H9 (cell line): ENCODE measurements at regions not wholly inside any gene's neighbourhood (a gene's known extent, or its start where the extent isn't known, plus 50 kb on each side); places are given as distances from the start of the nearest gene placed in this dataset.

Source experiments
- DNase-seq: peaks from one replicate; pipeline ENCODE4 v3.0.0-alpha.2; 2017
- H2AFZ ChIP-seq: one replicate; pipeline ENCODE4 v1.6.1; 2013; ENCODE audit warnings: mild to moderate bottlenecking, low read length, control low read depth, moderate library complexity
- H2AK5ac ChIP-seq: 2 replicates; pipeline ENCODE4 v1.6.1; 2013; ENCODE audit warnings: low read length, control low read depth, mixed read lengths; ENCODE audit not compliant: insufficient read length
- H2BK120ac ChIP-seq: one replicate; pipeline ENCODE4 v1.6.1; 2013; ENCODE audit warnings: low read depth, mild to moderate bottlenecking, low read length, control low read depth, inconsistent platforms; ENCODE audit not compliant: poor library complexity, severe bottlenecking
- H2BK12ac ChIP-seq: 2 replicates; pipeline ENCODE4 v1.6.1; 2013; ENCODE audit warnings: low read length, control low read depth, mixed read lengths, low read depth; ENCODE audit not compliant: insufficient read length
- H2BK15ac ChIP-seq: 2 replicates; pipeline ENCODE4 v1.6.1; 2013; ENCODE audit warnings: low read depth, low read length, control low read depth
- H2BK20ac ChIP-seq: one replicate; pipeline ENCODE4 v1.6.1; 2013; ENCODE audit warnings: low read depth, mild to moderate bottlenecking, low read length, control low read depth, inconsistent platforms; ENCODE audit not compliant: poor library complexity, severe bottlenecking
- H2BK5ac ChIP-seq: 2 replicates; pipeline ENCODE4 v1.6.1; 2013; ENCODE audit warnings: low read length, control low read depth, mixed read lengths; ENCODE audit not compliant: insufficient read length
- H3K14ac ChIP-seq: 2 replicates; pipeline ENCODE4 v1.6.1; 2013; ENCODE audit warnings: low read length, control low read depth; ENCODE audit not compliant: insufficient read depth
- H3K18ac ChIP-seq: 2 replicates; pipeline ENCODE4 v1.6.1; 2013; ENCODE audit warnings: low read depth, mild to moderate bottlenecking, mixed read lengths, low read length, control low read depth; ENCODE audit not compliant: insufficient read length
- H3K23ac ChIP-seq: 2 replicates; pipeline ENCODE4 v1.6.1; 2013; ENCODE audit warnings: low read length, control low read depth, mixed read lengths, low read depth; ENCODE audit not compliant: insufficient read length
- H3K23me2 ChIP-seq: 2 replicates; pipeline ENCODE4 v1.6.1; 2013; ENCODE audit warnings: low read depth, mild to moderate bottlenecking, mixed read lengths, low read length, control low read depth; ENCODE audit not compliant: insufficient read length, poor library complexity, severe bottlenecking
- H3K27ac ChIP-seq: 2 replicates; pipeline ENCODE4 v1.5.1; 2013; ENCODE audit warnings: low read length, control low read depth, mixed read lengths, low read depth; ENCODE audit not compliant: insufficient read length
- H3K27me3 ChIP-seq: 2 replicates; pipeline ENCODE4 v1.6.1; 2013; ENCODE audit warnings: low read length, control low read depth, inconsistent platforms; ENCODE audit not compliant: insufficient read depth
- H3K4ac ChIP-seq: 2 replicates; pipeline ENCODE4 v1.6.1; 2013; ENCODE audit warnings: low read depth, mild to moderate bottlenecking, control low read depth, inconsistent platforms, low read length, moderate library complexity
- H3K4me1 ChIP-seq: 2 replicates; pipeline ENCODE4 v1.6.1; 2013; ENCODE audit warnings: low read length, control low read depth, inconsistent platforms; ENCODE audit not compliant: insufficient read depth
- H3K4me2 ChIP-seq: 2 replicates; pipeline ENCODE4 v1.6.1; 2013; ENCODE audit warnings: low read length, control low read depth, mixed read lengths; ENCODE audit not compliant: insufficient read length, insufficient read depth
- H3K56ac ChIP-seq: 2 replicates; pipeline ENCODE4 v1.6.1; 2013; ENCODE audit warnings: low read depth, mild to moderate bottlenecking, mixed read lengths, low read length, control low read depth; ENCODE audit not compliant: insufficient read length
- H3K79me1 ChIP-seq: 2 replicates; pipeline ENCODE4 v1.6.1; 2013; ENCODE audit warnings: low read depth, mild to moderate bottlenecking, moderate library complexity, low read length, control low read depth, inconsistent platforms; ENCODE audit not compliant: insufficient read depth, poor library complexity, severe bottlenecking
- H3K79me2 ChIP-seq: 2 replicates; pipeline ENCODE4 v1.6.1; 2013; ENCODE audit warnings: low read length, control low read depth, inconsistent platforms; ENCODE audit not compliant: insufficient read depth
- H3K9ac ChIP-seq: 2 replicates; pipeline ENCODE4 v1.6.1; 2013; ENCODE audit warnings: low read length, control low read depth, mixed read lengths; ENCODE audit not compliant: insufficient read length; ENCODE audit errors: extremely low read depth
- H3K9me3 ChIP-seq: one replicate; pipeline ENCODE4 v1.6.1; 2013; ENCODE audit warnings: low read depth, low read length, inconsistent platforms; ENCODE audit not compliant: control insufficient read depth
- H3T11ph ChIP-seq: one replicate; pipeline ENCODE4 v1.6.1; 2013; ENCODE audit warnings: mild to moderate bottlenecking, low read length, control low read depth, inconsistent platforms
- H4K20me1 ChIP-seq: one replicate; pipeline ENCODE4 v1.6.1; 2013; ENCODE audit not compliant: control insufficient read depth, insufficient read length, insufficient read depth
- H4K5ac ChIP-seq: 2 replicates; pipeline ENCODE4 v1.6.1; 2013; ENCODE audit warnings: low read depth, mild to moderate bottlenecking, mixed read lengths, low read length, control low read depth; ENCODE audit not compliant: insufficient read length
- H4K8ac ChIP-seq: replicated peaks from 2 replicates; pipeline ENCODE4 v1.6.1; 2013; ENCODE audit warnings: low read length, control low read depth, mixed read lengths, low read depth; ENCODE audit not compliant: insufficient read length
- H4K91ac ChIP-seq: 2 replicates; pipeline ENCODE4 v1.6.1; 2013; ENCODE audit warnings: low read depth, mild to moderate bottlenecking, moderate library complexity, mixed read lengths, low read length, control low read depth; ENCODE audit not compliant: insufficient read length
- H3K27ac Mint-ChIP-seq, 3 experiments: 2 replicates in 2 of 3; 3 replicates in 1 of 3; pipeline ENCODE4 v1.8.0; 2020 to 2021; ENCODE audit warnings: mixed read lengths in 3 of 3, mild to moderate bottlenecking in 1 of 3, moderate library complexity in 1 of 3
- H3K27me3 Mint-ChIP-seq: 2 replicates; pipeline ENCODE4 v1.8.0; 2021; ENCODE audit warnings: low read depth, mild to moderate bottlenecking, moderate library complexity, mixed read lengths
- H3K36me3 Mint-ChIP-seq, 3 experiments: 2 replicates in 2 of 3; 3 replicates in 1 of 3; pipeline ENCODE4 v1.8.0; 2020 to 2021; ENCODE audit warnings: low read depth in 3 of 3, mixed read lengths in 3 of 3; ENCODE audit not compliant: insufficient read depth in 1 of 3
- H3K4me1 Mint-ChIP-seq, 2 experiments: 2 replicates each; pipeline ENCODE4 v1.8.0; 2020; ENCODE audit warnings: mixed read lengths in 2 of 2
- H3K4me3 Mint-ChIP-seq, 2 experiments: 2 replicates in 1 of 2; 3 replicates in 1 of 2; pipeline ENCODE4 v1.8.0; 2020 to 2021; ENCODE audit warnings: mild to moderate bottlenecking in 2 of 2, mixed read lengths in 2 of 2, moderate library complexity in 1 of 2
- H3K9me3 Mint-ChIP-seq, 2 experiments: 2 replicates in 1 of 2; 3 replicates in 1 of 2; pipeline ENCODE4 v1.8.0; 2020; ENCODE audit warnings: mild to moderate bottlenecking in 2 of 2, mixed read lengths in 2 of 2, moderate library complexity in 1 of 2
- CTCF ChIP-seq: fragments of 200-600 bp; sonication (generic); conservative IDR thresholded peaks from 3 replicates; pipeline ENCODE4 v1.8.0; 2021; ENCODE audit warnings: antibody characterized with exemption, mild to moderate bottlenecking
- whole genome bisulfite sequencing: extraction: QIAGEN DNeasy Blood & Tissue Kit; methylation state at CpG from one replicate; pipeline ENCODE4 v1.1.7; 2013; ENCODE audit warnings: missing lambda C conversion rate, low lambda C conversion rate, mixed read lengths; ENCODE audit not compliant: insufficient read length; ENCODE audit errors: extremely low coverage; 5-methylcytosine and 5-hydroxymethylcytosine counted together

GRCh38 chr2:120857931-120858330 lies 122.3 kb downstream of the GLI2 start:
- H3K79me2 ChIP-seq = no peaks in the 10 kb centered on the region; the same call in 1 of the 2 replicates
- no peak overlapping the region for H3K9ac ChIP-seq
- H3T11ph ChIP-seq = no peak overlapping the region
- no peak overlapping the region for H3K23ac ChIP-seq
- H2BK20ac ChIP-seq = no peak overlapping the region
- H3K4ac ChIP-seq = no peak overlapping the region
- H3K27ac ChIP-seq = no peak overlapping the region
- TF ChIP-seq CTCF = no peak
- H3K4me2 ChIP-seq = no peak overlapping the region
- Mint-ChIP-seq H3K4me1 (peaks cover 61 to 70% of the 10 kb centered on the region in 2 experiments), H3K27me3 (no peaks in the 10 kb centered on the region), H3K27ac (peak overlapping the region; percentile 88 to 90 (median 89); a peak in 6 of 7 replicates), H3K4me3 (no peak overlapping the region), H3K36me3 (peaks cover 0 to 3% (median 0%) of the 10 kb centered on the region in 3 experiments; a peak in 1 of 7 replicates), H3K9me3 (no peaks in the 10 kb centered on the region)
- H3K18ac ChIP-seq = no peak overlapping the region
- no peaks in the 10 kb centered on the region for H3K27me3 ChIP-seq
- H2BK5ac ChIP-seq = no peak overlapping the region
- H4K5ac ChIP-seq = no peak overlapping the region
- no peak overlapping the region for H2AK5ac ChIP-seq
- no peak overlapping the region for H4K91ac ChIP-seq
- H3K23me2 ChIP-seq = no peaks in the 10 kb centered on the region
- H3K56ac ChIP-seq = no peak overlapping the region
- H2BK12ac ChIP-seq = no peak overlapping the region
- no peak overlapping the region for H4K8ac ChIP-seq
- DNase-seq = no peak
- H4K20me1 ChIP-seq = no peaks in the 10 kb centered on the region
- no peak overlapping the region for H3K14ac ChIP-seq
- no peak overlapping the region for H2AFZ ChIP-seq
- H2BK120ac ChIP-seq = no peak overlapping the region
- no CpG with 5 or more reads among the region's 7 CpGs for whole genome bisulfite sequencing
- H3K4me1 ChIP-seq = peaks cover 18% of the 10 kb centered on the region
- H3K79me1 ChIP-seq = no peaks in the 10 kb centered on the region
- H2BK15ac ChIP-seq = no peak overlapping the region
- H3K9me3 ChIP-seq = no peaks in the 10 kb centered on the region
